Heart left ventricle (tissue), 16 donors: ENCODE measurements at regions not wholly inside any gene's neighbourhood (a gene's known extent, or its start where the extent isn't known, plus 50 kb on each side); places are given as distances from the start of the nearest gene placed in this dataset.

Experiments used
- ATAC-seq, 4 donors: fragments of 200-7000 bp; cut with Tn5 transposase; one replicate each; pipeline ENCODE4 v1.9.1; 2020 to 2022; ENCODE audit warnings: moderate library complexity in 4 of 4, mild to moderate bottlenecking in 3 of 4, moderate number of reproducible peaks in 1 of 4
- DNase-seq, 5 donors: peaks; one replicate each; pipeline ENCODE4 v3.0.0-alpha.2; 2020
- H3K27ac ChIP-seq, 12 donors: fragments of 200-600 bp; sonication (generic) in 4 of 12; one replicate each; pipeline versions ENCODE4 v1.5.0 to v1.8.0; 2016 to 2022; ENCODE audit warnings: mild to moderate bottlenecking in 2 of 12
- H3K27me3 ChIP-seq, 9 donors: fragments of 200-600 bp; sonication (generic) in 2 of 9; one replicate each; pipeline versions ENCODE4 v1.5.1 to v1.8.0; 2016 to 2022; ENCODE audit warnings: mild to moderate bottlenecking in 3 of 9
- H3K36me3 ChIP-seq, 9 donors: fragments of 200-600 bp; sonication (generic) in 2 of 9; one replicate each; pipeline versions ENCODE4 v1.5.0 to v1.8.0; 2018 to 2022; ENCODE audit warnings: mild to moderate bottlenecking in 2 of 9
- H3K4me1 ChIP-seq, 12 donors: fragments of 200-600 bp; sonication (generic) in 4 of 12; one replicate each; pipeline versions ENCODE4 v1.5.0 to v1.8.0; 2016 to 2022; ENCODE audit warnings: mild to moderate bottlenecking in 3 of 12
- H3K4me3 ChIP-seq, 12 donors: fragments of 200-600 bp; sonication (generic) in 4 of 12; one replicate each; pipeline versions ENCODE4 v1.5.0 to v1.8.0; 2017 to 2022; ENCODE audit warnings: mild to moderate bottlenecking in 9 of 12, moderate library complexity in 4 of 12
- H3K9me3 ChIP-seq, 12 donors: fragments of 200-600 bp; sonication (generic) in 4 of 12; one replicate each; pipeline versions ENCODE4 v1.5.0 to v1.8.0; 2016 to 2022; ENCODE audit warnings: mild to moderate bottlenecking in 1 of 12
- POLR2A ChIP-seq, 2 donors: fragments of 450-650 bp; IDR thresholded peaks; one replicate each; pipeline ENCODE4 v1.6.1; 2017; ENCODE audit warnings: antibody characterized with exemption in 2 of 2, mild to moderate bottlenecking in 2 of 2, moderate library complexity in 2 of 2
- WGBS, 4 donors: extraction: QIAGEN DNeasy Blood & Tissue Kit in 2 of 4; methylation state at CpG; one replicate each; pipeline versions ENCODE4 v1.1.5 to v1.1.7; 2013 to 2018; 5-methylcytosine and 5-hydroxymethylcytosine counted together
- intact Hi-C, 10 donors: fragments of 100-400 bp; cut with DNase I; formaldehyde crosslinking; loops; one replicate each; pipeline versions ENCODE4 v1.11.1 to v1.14.2; 2022
- TF ChIP-seq, protein P1 (sequence below), 12 donors: fragments of 200-600 bp; sonication (generic) in 4 of 12; IDR thresholded peaks; one replicate each; pipeline versions ENCODE4 v1.5.0 to v1.8.0; 2018 to 2022; ENCODE audit warnings: antibody characterized with exemption in 12 of 12, mild to moderate bottlenecking in 5 of 12
- donor health status: ischemic (EF 13 %, LVEDD 7.1; RV severe dilation, severe dysfunction).
- donor health status: healthy with polysubstance abuse.
- donor health status: DM: no; HTN: yes; CAD: no.
- donor health status: DM: no; HTN: no; CAD: no.
- donor health status: ischemic (EF 25% LVEDD 6.9; RV normal size, moderate dysfunction).
- donor health status: ischemic (EF 25% LVEDD 5.7; RV mildly dilated, moderate dysfunction).
- donor health status: healthy.
- donor health status: DM: yes; HTN: yes; CAD: no.
- donor health status: ischemic (EF 35%, LVEDD 5.7; RV mildly dilated, moderate dysfunction).
- donor health status: nonischemic (EF 11% LVEDD 7.7; RV severe dilation, severe dysfunction).
- donor health status: DM: yes; HTN: yes; CAD: no.
- donor health status: PGD.
- donor health status: ischemic (EF 29% LVEDD 5.4; RV normal size, mild dysfunction).
- donor health status: nonischemic (EF 23%, LVEDD 6.1; RV moderate dilation, normal function).

DNA sequence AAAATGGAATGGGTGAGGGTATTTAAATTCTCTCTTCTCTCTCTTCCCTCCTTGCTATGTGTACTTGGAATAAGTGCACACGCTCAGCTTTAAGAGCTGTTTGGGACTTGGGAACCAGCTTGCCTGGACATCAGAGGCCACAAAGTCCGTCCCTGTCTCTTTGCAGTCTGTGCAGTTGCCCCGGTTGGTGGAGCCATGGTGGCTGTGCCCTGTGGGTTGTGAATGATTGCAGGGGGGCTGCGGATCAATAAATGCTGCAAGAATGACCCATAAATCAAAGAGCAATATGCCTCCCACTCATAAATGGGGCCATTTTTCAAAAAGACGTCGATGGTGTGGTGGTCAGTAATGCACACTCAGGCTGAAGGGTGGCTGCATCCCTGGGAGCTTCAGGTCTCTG lies 135.1 kb upstream of the CST7 start:
- ATAC-seq (no peak), DNase-seq (no peak)
- intact Hi-C loops = no loop called here
- TF ChIP-seq POLR2A (IDR thresholded peaks at IDR 0.05) = no peak
- H3K27me3 ChIP-seq = peaks cover 0 to 6% (median 0%) of the 10 kb centered on the region in 9 donors
- no peak overlapping the region for H3K4me3 ChIP-seq
- H3K9me3 ChIP-seq = no peaks in the 10 kb centered on the region
- no peaks in the 10 kb centered on the region for H3K4me1 ChIP-seq
- no peaks in the 10 kb centered on the region for H3K36me3 ChIP-seq
- H3K27ac ChIP-seq = no peak overlapping the region
- 72 to 83% (median 79%) methylated on average over 6 of the region's 6 CpGs for WGBS, 4 donors

DNA sequence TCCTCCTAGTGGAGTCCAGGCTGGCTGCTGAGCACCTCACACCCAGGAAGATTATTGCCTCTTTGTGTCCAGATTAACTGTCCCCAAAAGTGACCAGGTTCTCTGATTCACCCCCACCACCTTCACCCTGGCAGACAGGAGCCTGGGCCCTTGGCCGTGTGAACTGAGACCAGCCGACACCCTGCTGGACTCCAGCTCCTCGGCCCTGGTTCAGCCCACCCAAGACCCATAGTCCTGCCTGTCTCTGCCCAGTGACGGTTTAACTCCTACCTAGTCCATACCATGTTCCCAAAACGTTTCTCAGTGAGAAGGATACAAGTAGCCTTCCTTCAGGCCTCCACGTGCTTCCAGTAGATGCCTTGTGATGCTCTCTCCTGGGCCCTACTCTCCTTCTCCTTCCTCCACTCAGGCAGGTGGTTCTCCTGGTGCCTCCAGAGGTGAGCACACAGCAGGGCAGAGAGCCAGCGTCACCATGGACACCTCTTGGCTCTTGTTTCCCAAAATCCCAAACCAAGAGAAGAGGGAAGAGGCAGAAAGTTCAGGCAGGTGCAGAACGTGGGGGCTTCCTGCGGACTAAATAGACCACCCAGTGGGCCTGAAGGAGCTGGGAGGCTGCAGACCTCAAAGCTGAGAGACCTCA lies 134.4 kb upstream of the CST7 start:
- intact Hi-C loops = no loop called here
- Histone ChIP-seq H3K4me1 (no peaks in the 10 kb centered on the region), H3K27me3 (peaks cover 0 to 6% (median 0%) of the 10 kb centered on the region in 9 donors), H3K9me3 (no peaks in the 10 kb centered on the region), H3K4me3 (no peak overlapping the region), H3K36me3 (no peaks in the 10 kb centered on the region), H3K27ac (no peak overlapping the region)
- DNase-seq (no peak), ATAC-seq (no peak)
- 71 to 79% (median 76%) methylated on average over 9 of the region's 9 CpGs for WGBS, 4 donors
- TF ChIP-seq POLR2A (IDR thresholded peaks at IDR 0.05) = no peak
- TF ChIP-seq, protein P1, sequence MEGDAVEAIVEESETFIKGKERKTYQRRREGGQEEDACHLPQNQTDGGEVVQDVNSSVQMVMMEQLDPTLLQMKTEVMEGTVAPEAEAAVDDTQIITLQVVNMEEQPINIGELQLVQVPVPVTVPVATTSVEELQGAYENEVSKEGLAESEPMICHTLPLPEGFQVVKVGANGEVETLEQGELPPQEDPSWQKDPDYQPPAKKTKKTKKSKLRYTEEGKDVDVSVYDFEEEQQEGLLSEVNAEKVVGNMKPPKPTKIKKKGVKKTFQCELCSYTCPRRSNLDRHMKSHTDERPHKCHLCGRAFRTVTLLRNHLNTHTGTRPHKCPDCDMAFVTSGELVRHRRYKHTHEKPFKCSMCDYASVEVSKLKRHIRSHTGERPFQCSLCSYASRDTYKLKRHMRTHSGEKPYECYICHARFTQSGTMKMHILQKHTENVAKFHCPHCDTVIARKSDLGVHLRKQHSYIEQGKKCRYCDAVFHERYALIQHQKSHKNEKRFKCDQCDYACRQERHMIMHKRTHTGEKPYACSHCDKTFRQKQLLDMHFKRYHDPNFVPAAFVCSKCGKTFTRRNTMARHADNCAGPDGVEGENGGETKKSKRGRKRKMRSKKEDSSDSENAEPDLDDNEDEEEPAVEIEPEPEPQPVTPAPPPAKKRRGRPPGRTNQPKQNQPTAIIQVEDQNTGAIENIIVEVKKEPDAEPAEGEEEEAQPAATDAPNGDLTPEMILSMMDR (IDR thresholded peaks at IDR 0.05) = no peak

DNA sequence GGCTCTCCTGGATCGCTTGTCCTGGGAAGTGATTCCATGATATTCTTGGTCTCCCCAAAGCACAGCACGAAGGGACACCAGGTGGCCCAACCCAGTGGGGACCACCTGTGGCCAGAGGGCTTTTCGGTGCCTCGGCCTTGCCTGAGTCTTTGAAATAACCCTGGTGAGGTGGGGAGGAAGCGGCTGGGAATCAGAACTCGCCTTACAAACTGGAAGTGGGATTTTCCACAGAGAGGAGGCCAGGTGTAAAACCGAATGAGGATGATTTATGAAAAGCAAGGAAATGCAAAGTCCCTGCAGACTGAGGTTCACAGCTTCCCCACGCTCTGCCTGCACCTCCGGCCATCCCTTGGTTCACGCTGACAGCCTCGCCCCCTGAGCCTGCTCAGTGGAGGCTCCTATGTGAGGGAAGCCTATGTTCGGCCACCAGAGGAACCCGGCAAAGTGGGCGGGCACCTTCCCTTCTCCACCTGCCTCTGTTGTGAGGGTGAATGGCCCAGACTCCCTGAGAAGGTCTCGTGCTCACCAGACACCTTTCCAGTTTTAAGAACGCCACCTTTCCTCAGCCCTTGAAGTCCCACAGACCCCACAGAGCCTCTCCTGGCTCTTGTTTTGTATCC lies 133.8 kb upstream of the CST7 start:
- intact Hi-C loops = no loop called here
- Histone ChIP-seq H3K4me1 (no peaks in the 10 kb centered on the region), H3K27ac (no peak overlapping the region), H3K9me3 (no peaks in the 10 kb centered on the region), H3K36me3 (no peaks in the 10 kb centered on the region), H3K4me3 (no peak overlapping the region), H3K27me3 (peaks cover 0 to 6% (median 0%) of the 10 kb centered on the region in 9 donors)
- ATAC-seq (no peak), DNase-seq (no peak)
- 78 to 81% (median 80%) methylated on average over 16 of the region's 16 CpGs for WGBS, 4 donors
- TF ChIP-seq, protein P1 (IDR thresholded peaks at IDR 0.05) = no peak
- no peak for TF ChIP-seq POLR2A (IDR thresholded peaks at IDR 0.05)

DNA sequence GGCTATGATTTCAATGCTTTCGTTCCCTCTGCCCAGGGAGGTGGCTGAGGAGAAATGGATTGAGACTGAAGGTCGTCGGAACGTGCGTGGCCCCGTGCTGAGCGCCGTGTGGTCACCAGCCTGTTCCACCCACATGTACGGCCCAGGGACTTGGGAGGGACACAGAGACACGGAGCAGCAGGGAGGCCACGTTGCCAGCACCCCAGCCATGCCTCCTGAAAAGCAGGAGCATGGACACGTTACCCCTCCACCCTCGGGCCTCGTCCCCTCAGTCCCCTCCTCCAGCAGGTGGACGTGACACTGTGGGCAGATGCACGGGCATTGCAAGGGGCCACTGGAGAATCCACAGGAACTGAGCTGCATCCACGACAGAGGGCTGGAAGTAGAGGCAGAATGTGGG lies 133.1 kb upstream of the CST7 start:
- no peak for ATAC-seq
- Histone ChIP-seq H3K4me3 (no peak overlapping the region), H3K36me3 (no peaks in the 10 kb centered on the region), H3K27ac (no peak overlapping the region), H3K4me1 (no peaks in the 10 kb centered on the region), H3K9me3 (no peaks in the 10 kb centered on the region), H3K27me3 (peaks cover 0 to 3% (median 0%) of the 10 kb centered on the region in 9 donors)
- 79 to 86% (median 82%) methylated on average over 17 of the region's 17 CpGs for WGBS, 4 donors
- DNase-seq = no peak
- no peak for TF ChIP-seq POLR2A (IDR thresholded peaks at IDR 0.05)
- TF ChIP-seq, protein P1 (IDR thresholded peaks at IDR 0.05) = no peak
- intact Hi-C loops = no loop called here
